Right lobe of liver (tissue), 6 donors: ENCODE measurements at regions not wholly inside any gene's neighbourhood (a gene's known extent, or its start where the extent isn't known, plus 50 kb on each side); places are given as distances from the start of the nearest gene placed in this dataset.
"Not testable (repeated sequence)": the region's sequence is repeated elsewhere in the genome, so short reads cannot be mapped to it uniquely, and the experiment has no call there.

ENCODE experiments used
- ATAC-seq, 4 donors: fragments of 200-7000 bp; cut with Tn5 transposase; one replicate each; pipeline ENCODE4 v1.9.1; 2020; ENCODE audit warnings: mild to moderate bottlenecking in 4 of 4, moderate library complexity in 4 of 4
- DNase-seq, 3 donors: peaks; one replicate each; pipeline ENCODE4 v3.0.0-alpha.2; 2020
- H3K27ac ChIP-seq, 3 donors: fragments of 200-600 bp; one replicate each; pipeline ENCODE4 v1.8.0; 2022
- H3K27me3 ChIP-seq, 2 donors: fragments of 200-600 bp; one replicate each; pipeline ENCODE4 v1.8.0; 2022
- H3K36me3 ChIP-seq, 4 donors: fragments of 200-600 bp; sonication (generic) in 1 of 4; one replicate each; pipeline versions ENCODE4 v1.5.1 to v1.8.0; 2017 to 2022; ENCODE audit warnings: control low read depth in 1 of 4
- H3K4me1 ChIP-seq, 4 donors: fragments of 200-600 bp; sonication (generic) in 1 of 4; one replicate each; pipeline versions ENCODE4 v1.5.1 to v1.8.0; 2017 to 2022; ENCODE audit warnings: control low read depth in 1 of 4
- H3K4me3 ChIP-seq, 3 donors: fragments of 200-600 bp; one replicate each; pipeline ENCODE4 v1.8.0; 2022
- H3K9me3 ChIP-seq, 4 donors: fragments of 200-600 bp; sonication (generic) in 1 of 4; one replicate each; pipeline versions ENCODE4 v1.5.1 to v1.8.0; 2017 to 2022; ENCODE audit warnings: control low read depth in 1 of 4
- POLR2A ChIP-seq: fragments of 450-650 bp; IDR thresholded peaks from one replicate; pipeline ENCODE4 v1.6.1; 2017; ENCODE audit warnings: antibody characterized with exemption, mild to moderate bottlenecking
- WGBS: methylation state at CpG from one replicate; pipeline ENCODE4 v1.1.6; 2018; ENCODE audit warnings: low coverage, low lambda C conversion rate; ENCODE audit not compliant: insufficient coverage; ENCODE audit errors: missing lambda C conversion rate; 5-methylcytosine and 5-hydroxymethylcytosine counted together
- intact Hi-C, 2 donors: fragments of 100-400 bp; cut with DNase I; formaldehyde crosslinking; loops; one replicate each; pipeline versions ENCODE4 v1.11.2 to v1.14.1; 2022
- TF ChIP-seq, protein P1 (sequence below), 4 donors: fragments of 200-600 bp in 3 of 4; fragments of 450-650 bp in 1 of 4; IDR thresholded peaks; one replicate each; pipeline versions ENCODE4 v1.5.1 to v1.8.0; 2016 to 2022; ENCODE audit warnings: antibody characterized with exemption in 4 of 4, mild to moderate bottlenecking in 2 of 4
- donor health status: DM: no; HTN: yes; CAD: no.
- donor health status: DM: no; HTN: no; CAD: no.
- donor health status: DM: no; HTN: no; CAD: no.
- donor health status: DM: no; HTN: yes; CAD: no.
- donor health status: DM: no; HTN: yes; CAD: no.

DNA sequence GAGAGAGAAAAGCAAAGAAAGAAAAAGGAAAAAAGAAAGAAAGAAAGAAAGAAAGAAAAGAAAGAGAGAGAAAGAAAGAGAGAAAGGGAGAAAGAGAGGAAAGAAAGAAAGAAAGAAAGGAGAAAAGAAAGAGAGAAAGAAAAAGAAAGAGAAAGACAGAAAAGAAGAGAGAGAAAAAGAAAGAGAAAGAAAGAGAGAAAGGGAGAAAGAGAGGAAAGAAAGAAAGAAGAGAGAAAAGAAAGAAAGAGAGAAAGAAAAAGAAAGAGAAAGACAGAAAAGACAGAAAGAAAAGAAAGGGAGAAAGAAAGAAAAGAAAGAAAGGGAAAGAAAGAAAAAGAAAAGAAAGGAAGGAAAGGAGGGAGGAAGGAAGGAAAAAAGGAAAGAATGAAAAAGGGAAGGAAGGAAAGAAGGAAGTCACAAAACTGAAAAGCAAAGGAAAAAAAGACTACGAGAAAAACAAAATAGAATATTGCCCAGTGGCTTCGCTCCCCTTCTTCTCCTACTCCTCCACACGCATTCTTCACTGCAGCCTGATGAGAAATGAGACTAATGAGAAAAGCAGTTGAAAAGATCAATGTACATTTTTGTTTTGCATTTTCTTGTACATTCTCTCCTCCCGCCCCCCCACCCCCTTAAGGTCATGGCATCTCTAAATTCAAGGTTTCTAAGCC is 170.0 kb downstream of the SOD2 start:
- no peak overlapping the region for H3K27ac ChIP-seq
- 63% methylated on average over 3 of the region's 4 CpGs for WGBS
- intact Hi-C loops: no loop called here
- no peaks in the 10 kb centered on the region for H3K36me3 ChIP-seq
- TF ChIP-seq POLR2A: no peak
- TF ChIP-seq, protein P1, sequence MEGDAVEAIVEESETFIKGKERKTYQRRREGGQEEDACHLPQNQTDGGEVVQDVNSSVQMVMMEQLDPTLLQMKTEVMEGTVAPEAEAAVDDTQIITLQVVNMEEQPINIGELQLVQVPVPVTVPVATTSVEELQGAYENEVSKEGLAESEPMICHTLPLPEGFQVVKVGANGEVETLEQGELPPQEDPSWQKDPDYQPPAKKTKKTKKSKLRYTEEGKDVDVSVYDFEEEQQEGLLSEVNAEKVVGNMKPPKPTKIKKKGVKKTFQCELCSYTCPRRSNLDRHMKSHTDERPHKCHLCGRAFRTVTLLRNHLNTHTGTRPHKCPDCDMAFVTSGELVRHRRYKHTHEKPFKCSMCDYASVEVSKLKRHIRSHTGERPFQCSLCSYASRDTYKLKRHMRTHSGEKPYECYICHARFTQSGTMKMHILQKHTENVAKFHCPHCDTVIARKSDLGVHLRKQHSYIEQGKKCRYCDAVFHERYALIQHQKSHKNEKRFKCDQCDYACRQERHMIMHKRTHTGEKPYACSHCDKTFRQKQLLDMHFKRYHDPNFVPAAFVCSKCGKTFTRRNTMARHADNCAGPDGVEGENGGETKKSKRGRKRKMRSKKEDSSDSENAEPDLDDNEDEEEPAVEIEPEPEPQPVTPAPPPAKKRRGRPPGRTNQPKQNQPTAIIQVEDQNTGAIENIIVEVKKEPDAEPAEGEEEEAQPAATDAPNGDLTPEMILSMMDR (IDR thresholded peaks at IDR 0.05): no peak
- no peaks in the 10 kb centered on the region for H3K9me3 ChIP-seq
- H3K27me3 ChIP-seq: no peaks in the 10 kb centered on the region
- H3K4me3 ChIP-seq: no peak overlapping the region
- DNase-seq (no peak), ATAC-seq (no peak)
- H3K4me1 ChIP-seq: no peaks in the 10 kb centered on the region

GRCh38 chr6:159521962-159522361 is 171.1 kb downstream of the SOD2 start:
- intact Hi-C loops: no loop called here
- no peak for TF ChIP-seq POLR2A
- TF ChIP-seq, protein P1 (IDR thresholded peaks at IDR 0.05): no peak
- H3K4me1 ChIP-seq: no peaks in the 10 kb centered on the region
- no peaks in the 10 kb centered on the region for H3K27me3 ChIP-seq
- no peak for ATAC-seq
- H3K27ac ChIP-seq: no peak overlapping the region
- no peak for DNase-seq
- H3K4me3 ChIP-seq: no peak overlapping the region
- H3K9me3 ChIP-seq: no peaks in the 10 kb centered on the region
- H3K36me3 ChIP-seq: no peaks in the 10 kb centered on the region

- no peak for DNase-seq
- intact Hi-C loops: no loop called here
- no peak for ATAC-seq
- Histone ChIP-seq H3K27ac (no peak overlapping the region), H3K4me3 (no peak overlapping the region), H3K9me3 (peaks cover 0 to 4% (median 0%) of the 10 kb centered on the region in 4 donors), H3K4me1 (no peaks in the 10 kb centered on the region), H3K27me3 (no peaks in the 10 kb centered on the region), H3K36me3 (no peaks in the 10 kb centered on the region)
- no peak for TF ChIP-seq POLR2A
- TF ChIP-seq, protein P1 (IDR thresholded peaks at IDR 0.05): no peak
Observed at GRCh38 chr6:159520002-159520401, 173.0 kb downstream of the SOD2 start.

GRCh38 chr6:159515811-159516210 is 177.2 kb downstream of the SOD2 start:
- H3K9me3 ChIP-seq, H3K27ac ChIP-seq, DNase-seq, H3K4me3 ChIP-seq, H3K4me1 ChIP-seq, H3K36me3 ChIP-seq, intact Hi-C loops, H3K27me3 ChIP-seq, ATAC-seq: not testable (repeated sequence)
- WGBS: 75% methylated on average over 3 of the region's 3 CpGs

DNA sequence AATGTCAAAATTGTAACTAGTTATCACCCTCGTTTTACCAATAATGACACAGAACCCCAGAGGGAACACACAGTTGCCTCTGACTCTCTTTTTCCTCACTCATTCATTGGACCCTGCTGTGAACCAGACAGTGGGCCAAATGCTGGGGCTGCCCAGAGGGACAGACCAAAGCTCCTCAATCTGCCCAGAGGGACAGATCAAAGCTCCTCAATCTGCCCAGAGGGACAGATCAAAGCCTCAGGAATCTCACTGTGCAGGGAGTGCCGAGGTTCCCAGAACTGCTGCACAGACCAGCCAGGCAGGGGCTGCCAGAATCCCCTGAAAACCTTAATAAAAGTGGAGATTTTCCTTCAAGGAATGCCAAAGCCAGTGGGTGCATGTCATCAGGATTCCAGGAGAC is 179.1 kb downstream of the SOD2 start:
- TF ChIP-seq, protein P1 (IDR thresholded peaks at IDR 0.05): no peak
- TF ChIP-seq POLR2A: no peak

More for the DNA sequence above, 179.1 kb downstream of the SOD2 start:
- Histone ChIP-seq H3K27ac (no peak overlapping the region), H3K9me3 (peaks cover 0 to 4% (median 0%) of the 10 kb centered on the region in 4 donors), H3K4me3 (no peak overlapping the region), H3K27me3 (no peaks in the 10 kb centered on the region), H3K36me3 (no peaks in the 10 kb centered on the region), H3K4me1 (no peaks in the 10 kb centered on the region)
- ATAC-seq (no peak), DNase-seq (no peak)
- WGBS: 39% methylated on average over 2 of the region's 2 CpGs
- intact Hi-C loops: no loop called here
